ENCODE measurements at regions not wholly inside any gene's neighbourhood (a gene's known extent, or its start where the extent isn't known, plus 50 kb on each side); places are given as distances from the start of the nearest gene placed in this dataset.

GRCh38 chr13:40498461-40498860 is 168.0 kb downstream of the FOXO1 start (continued):
- TF ChIP-seq ZNF462 (CRISPR knock-in tag; IDR thresholded peaks at IDR 0.05): no peak
- no peak for TF ChIP-seq ETS1 (IDR thresholded peaks at IDR 0.05)
- TF ChIP-seq NANOG (IDR thresholded peaks at IDR 0.05; ENCODE audit: borderline replicate concordance): no peak
- TF ChIP-seq STAT1 (IDR thresholded peaks at IDR 0.05; ENCODE audit: unreplicated experiment): no peak
- TF ChIP-seq POLR2AphosphoS5 (IDR thresholded peaks at IDR 0.05; ENCODE audit: low read depth): no peak
- no peak for TF ChIP-seq ZNF331 (CRISPR knock-in tag; IDR thresholded peaks at IDR 0.05; ENCODE audit: low read depth)
- no peak for TF ChIP-seq ZNF114 (CRISPR knock-in tag; IDR thresholded peaks at IDR 0.05)
- no peak for TF ChIP-seq EZH2phosphoT487 (IDR thresholded peaks at IDR 0.05; ENCODE audit: unreplicated experiment)

- DNase-seq (ENCODE audit: low spot score) (no peak), ATAC-seq (no peak)
- H3K4me1 ChIP-seq (ENCODE audit: insufficient read depth): peaks cover 10% of the 10 kb centered on the region; the same call in 1 of the 2 replicates
- H3K27ac Mint-ChIP-seq: no peak overlapping the region
- no peaks in the 10 kb centered on the region for H3F3A ChIP-seq (replicated peaks; ENCODE audit: low read depth)
- no peaks in the 10 kb centered on the region for H3K9me2 ChIP-seq (ENCODE audit: insufficient read depth)
- no peak overlapping the region for H3K4me3 ChIP-seq
- no peaks in the 10 kb centered on the region for H3K9me3 Mint-ChIP-seq
- peaks cover 19% of the 10 kb centered on the region for H3K4me1 Mint-ChIP-seq
- no peaks in the 10 kb centered on the region for H3K36me3 Mint-ChIP-seq (ENCODE audit: low read depth)
- H4K20me1 ChIP-seq (replicated peaks; ENCODE audit: insufficient read depth): no peaks in the 10 kb centered on the region
- no peaks in the 10 kb centered on the region for H3K36me3 ChIP-seq (ENCODE audit: insufficient read depth)
- no peaks in the 10 kb centered on the region for H3K27me3 ChIP-seq (ENCODE audit: insufficient read depth)
- H3K27ac ChIP-seq (ENCODE audit: low read depth): no peak overlapping the region
- no peak overlapping the region for H2AFZ ChIP-seq
- H3K4me2 ChIP-seq: no peak overlapping the region
- H3K27me3 Mint-ChIP-seq (ENCODE audit: insufficient read depth, low read depth, poor library complexity): peaks cover 8% of the 10 kb centered on the region
- no peaks in the 10 kb centered on the region for H3K79me2 ChIP-seq (replicated peaks; ENCODE audit: insufficient read depth)
- no peak overlapping the region for H3K4me3 Mint-ChIP-seq
- TF ChIP-seq EZH2 (IDR thresholded peaks at IDR 0.05; ENCODE audit: low read depth, unreplicated experiment) (no peak), POLR2AphosphoS5 (IDR thresholded peaks at IDR 0.05; ENCODE audit: low read depth) (no peak)
- TF ChIP-seq, protein P1, sequence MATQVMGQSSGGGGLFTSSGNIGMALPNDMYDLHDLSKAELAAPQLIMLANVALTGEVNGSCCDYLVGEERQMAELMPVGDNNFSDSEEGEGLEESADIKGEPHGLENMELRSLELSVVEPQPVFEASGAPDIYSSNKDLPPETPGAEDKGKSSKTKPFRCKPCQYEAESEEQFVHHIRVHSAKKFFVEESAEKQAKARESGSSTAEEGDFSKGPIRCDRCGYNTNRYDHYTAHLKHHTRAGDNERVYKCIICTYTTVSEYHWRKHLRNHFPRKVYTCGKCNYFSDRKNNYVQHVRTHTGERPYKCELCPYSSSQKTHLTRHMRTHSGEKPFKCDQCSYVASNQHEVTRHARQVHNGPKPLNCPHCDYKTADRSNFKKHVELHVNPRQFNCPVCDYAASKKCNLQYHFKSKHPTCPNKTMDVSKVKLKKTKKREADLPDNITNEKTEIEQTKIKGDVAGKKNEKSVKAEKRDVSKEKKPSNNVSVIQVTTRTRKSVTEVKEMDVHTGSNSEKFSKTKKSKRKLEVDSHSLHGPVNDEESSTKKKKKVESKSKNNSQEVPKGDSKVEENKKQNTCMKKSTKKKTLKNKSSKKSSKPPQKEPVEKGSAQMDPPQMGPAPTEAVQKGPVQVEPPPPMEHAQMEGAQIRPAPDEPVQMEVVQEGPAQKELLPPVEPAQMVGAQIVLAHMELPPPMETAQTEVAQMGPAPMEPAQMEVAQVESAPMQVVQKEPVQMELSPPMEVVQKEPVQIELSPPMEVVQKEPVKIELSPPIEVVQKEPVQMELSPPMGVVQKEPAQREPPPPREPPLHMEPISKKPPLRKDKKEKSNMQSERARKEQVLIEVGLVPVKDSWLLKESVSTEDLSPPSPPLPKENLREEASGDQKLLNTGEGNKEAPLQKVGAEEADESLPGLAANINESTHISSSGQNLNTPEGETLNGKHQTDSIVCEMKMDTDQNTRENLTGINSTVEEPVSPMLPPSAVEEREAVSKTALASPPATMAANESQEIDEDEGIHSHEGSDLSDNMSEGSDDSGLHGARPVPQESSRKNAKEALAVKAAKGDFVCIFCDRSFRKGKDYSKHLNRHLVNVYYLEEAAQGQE (IDR thresholded peaks at IDR 0.05; ENCODE audit: unreplicated experiment): no peak
Observed at GRCh38 chr13:40502236-40502635, 164.2 kb downstream of the FOXO1 start.

All from GM23338 (cell line).